Lower lobe of right lung (tissue), 2 donors: ENCODE measurements at regions not wholly inside any gene's neighbourhood (a gene's known extent, or its start where the extent isn't known, plus 50 kb on each side); places are given as distances from the start of the nearest gene placed in this dataset.

ENCODE experiments used
- ATAC-seq, 2 donors: fragments of 200-7000 bp; cut with Tn5 transposase; one replicate each; pipeline ENCODE4 v1.9.1; 2020 to 2022; ENCODE audit warnings: mild to moderate bottlenecking in 2 of 2, moderate library complexity in 2 of 2
- DNase-seq: peaks from one replicate; pipeline ENCODE4 v3.0.0-alpha.2; 2020
- H3K27ac ChIP-seq: fragments of 200-600 bp; one replicate; pipeline ENCODE4 v1.8.0; 2022
- H3K27me3 ChIP-seq: fragments of 200-600 bp; one replicate; pipeline ENCODE4 v1.8.0; 2022; ENCODE audit warnings: low read depth
- H3K36me3 ChIP-seq: fragments of 200-600 bp; one replicate; pipeline ENCODE4 v1.8.0; 2022; ENCODE audit warnings: mild to moderate bottlenecking
- H3K4me1 ChIP-seq: fragments of 200-600 bp; one replicate; pipeline ENCODE4 v1.8.0; 2022
- H3K4me3 ChIP-seq: fragments of 200-600 bp; one replicate; pipeline ENCODE4 v1.8.0; 2022; ENCODE audit warnings: mild to moderate bottlenecking
- H3K9me3 ChIP-seq: fragments of 200-600 bp; one replicate; pipeline ENCODE4 v1.8.0; 2022
- CTCF ChIP-seq: fragments of 200-600 bp; IDR thresholded peaks from one replicate; pipeline ENCODE4 v1.8.0; 2022; ENCODE audit warnings: antibody characterized with exemption, mild to moderate bottlenecking
- intact Hi-C: fragments of 100-400 bp; cut with DNase I; formaldehyde crosslinking; loops from one replicate; pipeline ENCODE4 v1.11.0; 2022
- donor health status: DM: no; HTN: yes; CAD: no; lungs with severe emphysema.

GRCh38 chr13:39867807-39868206, 212.3 kb downstream of the COG6 start:
- H3K9me3 ChIP-seq = no peaks in the 10 kb centered on the region
- intact Hi-C loops = no loop called here
- DNase-seq (no peak), ATAC-seq (no peak)
- no peak overlapping the region for H3K27ac ChIP-seq
- H3K4me3 ChIP-seq = no peak overlapping the region
- TF ChIP-seq CTCF = no peak
- H3K4me1 ChIP-seq = no peaks in the 10 kb centered on the region
- H3K36me3 ChIP-seq = no peaks in the 10 kb centered on the region
- H3K27me3 ChIP-seq = no peaks in the 10 kb centered on the region

- DNase-seq (no peak), ATAC-seq (no peak)
- TF ChIP-seq CTCF = no peak
- intact Hi-C loops = no loop called here
- H3K9me3 ChIP-seq = no peaks in the 10 kb centered on the region
- no peak overlapping the region for H3K4me3 ChIP-seq
- no peaks in the 10 kb centered on the region for H3K27me3 ChIP-seq
- H3K36me3 ChIP-seq = no peaks in the 10 kb centered on the region
- no peak overlapping the region for H3K27ac ChIP-seq
- peaks cover 2% of the 10 kb centered on the region for H3K4me1 ChIP-seq
These were observed 214.8 kb downstream of the COG6 start for GRCh38 chr13:39870197-39870747.

- intact Hi-C loops = no loop called here
- Histone ChIP-seq H3K27me3 (no peaks in the 10 kb centered on the region), H3K9me3 (no peaks in the 10 kb centered on the region), H3K36me3 (no peaks in the 10 kb centered on the region), H3K4me3 (no peak overlapping the region), H3K27ac (no peak overlapping the region), H3K4me1 (peaks cover 6% of the 10 kb centered on the region)
- no peak for TF ChIP-seq CTCF
- ATAC-seq = no peak
- DNase-seq = no peak
These were observed 219.0 kb downstream of the COG6 start for GRCh38 chr13:39874331-39875053.

- Histone ChIP-seq H3K4me1 (peaks cover 6% of the 10 kb centered on the region), H3K9me3 (no peaks in the 10 kb centered on the region), H3K27ac (no peak overlapping the region), H3K4me3 (no peak overlapping the region), H3K27me3 (no peaks in the 10 kb centered on the region), H3K36me3 (no peaks in the 10 kb centered on the region)
- TF ChIP-seq CTCF = no peak
- no peak for DNase-seq
- no peak for ATAC-seq
- intact Hi-C loops = no loop called here
These were observed 219.9 kb downstream of the COG6 start for GRCh38 chr13:39875111-39875987.

- H3K36me3 ChIP-seq = no peaks in the 10 kb centered on the region
- ATAC-seq (no peak), DNase-seq (no peak)
- H3K27ac ChIP-seq = no peak overlapping the region
- no peak overlapping the region for H3K4me3 ChIP-seq
- no peak for TF ChIP-seq CTCF
- intact Hi-C loops = no loop called here
- H3K4me1 ChIP-seq = peaks cover 6% of the 10 kb centered on the region
- no peaks in the 10 kb centered on the region for H3K9me3 ChIP-seq
- no peaks in the 10 kb centered on the region for H3K27me3 ChIP-seq
These were observed 220.8 kb downstream of the COG6 start for GRCh38 chr13:39876258-39876657.
